HG03039 (cell line): ENCODE measurements at regions not wholly inside any gene's neighbourhood (a gene's known extent, or its start where the extent isn't known, plus 50 kb on each side); places are given as distances from the start of the nearest gene placed in this dataset.
"Not testable (repeated sequence)": the region's sequence is repeated elsewhere in the genome, so short reads cannot be mapped to it uniquely, and the experiment has no call there.

Source experiments
- ATAC-seq: cut with Tn5 transposase; IDR thresholded peaks from one replicate; pipeline ENCODE4 v1.9.1; 2021; ENCODE audit warnings: mild to moderate bottlenecking, moderate library complexity; ENCODE audit not compliant: unreplicated experiment

- ATAC-seq = no peak
Observed at GRCh38 chr10:85284778-85285770, 956.7 kb downstream of the CCSER2 start.

DNA sequence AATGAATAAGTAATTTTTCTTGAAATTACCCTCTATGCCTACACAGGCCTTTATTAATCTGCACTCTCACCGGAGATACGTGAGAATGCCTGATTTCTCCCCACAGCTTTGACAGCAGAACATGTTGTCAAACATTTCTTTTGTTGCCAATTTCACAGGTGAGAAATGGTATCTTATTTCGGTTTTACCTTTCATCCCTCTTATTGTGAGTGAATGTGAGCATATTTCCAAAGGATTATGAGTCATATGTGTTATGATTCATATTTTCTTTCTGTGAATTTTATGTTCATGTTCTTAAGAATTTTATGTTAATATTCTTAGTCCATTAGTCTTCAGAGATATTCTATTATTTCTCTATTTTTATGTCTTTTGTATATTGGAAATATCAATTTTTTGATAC is 965.1 kb downstream of the CCSER2 start:
- ATAC-seq = no peak

- no peak for ATAC-seq
Observed at GRCh38 chr10:85311613-85312337, 983.4 kb downstream of the CCSER2 start.

DNA sequence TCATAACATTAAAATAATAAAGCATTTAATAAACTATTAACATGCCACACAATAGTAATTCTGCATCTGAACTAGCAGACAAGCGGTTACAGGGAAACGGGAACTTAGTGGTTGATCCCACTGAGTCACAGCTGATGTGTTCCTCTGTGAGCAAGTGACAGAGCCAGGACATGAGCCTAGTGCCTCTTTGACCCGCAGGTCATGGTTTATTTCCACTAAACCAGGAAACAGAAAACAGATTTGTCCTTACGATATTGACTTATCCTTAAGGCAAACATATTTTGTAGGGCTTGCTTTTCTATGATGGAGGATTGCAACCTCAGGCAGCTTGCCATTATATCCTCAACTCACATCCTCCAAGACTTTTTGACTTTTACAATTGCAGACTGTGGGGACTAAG is 987.3 kb downstream of the CCSER2 start:
- ATAC-seq = no peak

GRCh38 chr10:85316276-85316675 is 987.9 kb downstream of the CCSER2 start:
- ATAC-seq = no peak

DNA sequence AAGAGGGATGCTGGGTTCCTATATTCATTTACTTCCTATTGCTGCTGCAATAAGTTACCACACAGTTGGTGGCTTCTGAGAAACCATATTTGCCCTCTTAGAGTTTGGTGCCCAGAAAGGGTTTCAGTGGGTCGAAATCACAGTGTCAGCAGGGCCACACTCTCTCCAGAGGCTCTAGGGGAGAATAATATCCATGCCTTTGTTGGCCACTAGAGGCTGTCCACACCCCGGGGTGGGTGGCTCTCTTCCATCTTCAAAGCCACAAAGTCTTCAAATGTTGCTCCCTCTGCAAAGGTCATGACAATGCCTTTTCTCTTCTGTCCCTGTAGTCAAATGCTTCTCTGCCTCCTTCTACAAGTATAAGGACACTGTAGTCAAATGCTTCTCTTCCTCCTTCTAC is 989.4 kb downstream of the CCSER2 start:
- no peak for ATAC-seq

- ATAC-seq = no peak
Observed at GRCh38 chr10:85318809-85319807, 990.7 kb downstream of the CCSER2 start.

GRCh38 chr10:85319826-85320225 is 991.4 kb downstream of the CCSER2 start:
- ATAC-seq = no peak

- ATAC-seq = no peak
Observed at GRCh38 chr10:85333594-85333993, 1005.2 kb downstream of the CCSER2 start.

DNA sequence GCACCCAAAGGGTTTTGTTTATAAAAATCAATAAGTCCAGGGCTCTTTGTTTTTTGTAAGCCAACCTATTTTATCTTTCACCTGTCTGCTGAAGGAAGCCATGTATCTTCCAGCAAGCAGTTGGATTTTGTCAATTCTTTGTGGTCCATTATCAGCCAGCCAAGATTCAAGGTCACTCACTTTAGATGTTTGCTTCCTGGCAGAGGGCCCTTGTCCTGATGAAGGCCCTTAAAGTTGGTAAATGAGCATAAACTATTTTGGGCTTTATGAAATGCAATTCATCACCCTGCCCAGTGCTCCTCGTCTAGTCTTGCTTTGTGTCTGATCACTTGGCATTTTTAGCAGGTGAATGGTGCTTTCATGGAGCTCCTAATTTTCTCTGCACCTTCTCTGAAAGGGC is 1004.2 kb downstream of the GRID1 start:
- no peak for ATAC-seq

GRCh38 chr10:85377029-85377806 is 989.4 kb downstream of the GRID1 start:
- ATAC-seq = no peak

GRCh38 chr10:85379338-85379737 is 987.3 kb downstream of the GRID1 start:
- ATAC-seq = no peak

- ATAC-seq = no peak
Observed at GRCh38 chr10:85400981-85401695, 965.5 kb downstream of the GRID1 start.

- ATAC-seq = no peak
Observed at GRCh38 chr10:85402541-85402940, 964.1 kb downstream of the GRID1 start.

DNA sequence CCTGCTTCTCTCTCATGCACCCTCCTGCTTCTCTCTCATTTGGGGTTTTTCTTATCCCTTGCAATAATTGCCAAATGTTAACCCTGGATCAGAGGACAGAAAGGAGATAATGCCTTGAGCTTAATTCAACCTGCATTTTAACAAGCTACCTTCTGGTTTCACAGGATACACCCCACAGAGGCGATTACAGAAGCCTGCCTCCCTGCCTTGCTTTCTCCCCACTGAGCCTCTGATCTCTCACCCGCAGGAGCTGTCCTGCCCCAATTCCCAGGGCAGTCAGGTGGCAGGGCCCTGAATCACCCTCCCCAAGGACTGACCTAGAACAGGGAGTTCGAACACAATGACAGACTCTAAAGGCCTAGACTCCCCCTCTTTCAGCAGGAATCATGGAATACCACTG is 959.5 kb downstream of the GRID1 start:
- no peak for ATAC-seq

DNA sequence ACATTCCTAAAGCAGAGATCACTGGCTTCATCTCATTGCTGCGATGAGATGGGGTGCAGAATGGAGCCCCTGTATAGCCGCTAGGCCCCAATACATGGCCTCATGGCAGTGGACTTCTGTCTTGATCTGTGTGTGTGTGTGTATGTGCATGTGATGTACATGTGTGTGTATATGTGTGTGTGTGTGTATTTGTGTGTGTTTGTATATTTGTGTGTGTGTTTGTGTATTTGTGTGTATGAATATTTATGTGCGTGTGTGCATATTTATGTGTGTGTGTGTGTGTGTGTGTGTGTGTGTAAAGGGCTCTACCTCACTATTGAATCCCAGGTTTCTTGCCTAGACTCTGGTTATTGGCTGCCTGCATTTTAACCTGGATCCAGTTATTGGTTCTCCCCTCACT is 958.2 kb downstream of the GRID1 start:
- no peak for ATAC-seq

DNA sequence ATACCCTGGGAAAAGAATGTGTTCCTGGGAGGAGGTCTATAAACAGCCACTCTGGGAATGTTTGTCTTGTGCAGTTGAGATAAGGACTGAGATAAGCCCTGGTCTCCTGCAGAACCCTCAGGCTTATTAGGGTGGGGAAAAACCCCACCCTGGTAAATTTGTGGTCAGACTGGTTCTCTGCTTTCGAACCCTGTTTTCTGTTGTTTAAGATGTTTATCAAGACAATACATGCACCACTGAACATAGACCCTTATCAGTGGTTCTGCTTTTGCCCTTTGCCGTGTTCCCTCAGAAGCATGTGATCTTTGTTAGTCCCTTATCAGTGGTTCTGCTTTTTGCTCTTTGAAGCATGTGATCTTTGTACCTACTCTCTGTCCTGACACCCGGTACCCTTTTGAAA is 956.0 kb downstream of the GRID1 start:
- ATAC-seq = not testable (repeated sequence)

DNA sequence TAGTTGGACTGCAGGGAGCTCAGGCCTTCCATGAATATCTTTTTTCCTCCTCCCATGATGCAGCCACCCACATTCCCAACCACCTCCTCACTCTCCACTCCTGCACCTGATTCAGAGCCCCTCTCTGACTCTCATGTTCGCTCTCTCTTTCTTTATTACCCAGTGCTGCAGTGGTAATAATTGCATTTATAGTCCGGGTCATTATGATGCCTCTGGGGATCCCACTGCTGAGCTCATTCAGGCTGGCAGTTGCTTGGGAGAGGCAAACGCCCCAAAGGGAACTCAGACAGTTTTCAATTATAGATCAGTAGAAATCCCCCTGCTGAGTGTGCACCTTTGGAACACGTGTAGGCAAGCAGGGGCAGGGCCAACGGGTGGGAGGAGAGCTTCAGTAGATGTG is 953.0 kb downstream of the GRID1 start:
- ATAC-seq = no peak

- no peak for ATAC-seq
Observed at GRCh38 chr10:85420501-85421191, 945.9 kb downstream of the GRID1 start.
